CD4-positive, alpha-beta T cell treated with Interleukin-17A for 1 hour (primary cell): ENCODE measurements at regions not wholly inside any gene's neighbourhood (a gene's known extent, or its start where the extent isn't known, plus 50 kb on each side); places are given as distances from the start of the nearest gene placed in this dataset.

Source experiments
- DNase-seq: peaks from one replicate; pipeline ENCODE4 v3.0.0-alpha.2; 2020

- no peak for DNase-seq
Observed at GRCh38 chr6:153208706-153209105, 77.6 kb upstream of the RGS17 start.

- no peak for DNase-seq
Observed at GRCh38 chr6:153207617-153208016, 76.5 kb upstream of the RGS17 start.

- no peak for DNase-seq
Observed at GRCh38 chr6:153207006-153207405, 75.9 kb upstream of the RGS17 start.

GRCh38 chr6:153192943-153193885, 62.1 kb upstream of the RGS17 start:
- no peak for DNase-seq

GRCh38 chr6:153183925-153184324, 52.8 kb upstream of the RGS17 start:
- DNase-seq = no peak
